Peyer's patch (tissue), 4 donors: ENCODE measurements at regions not wholly inside any gene's neighbourhood (a gene's known extent, or its start where the extent isn't known, plus 50 kb on each side); places are given as distances from the start of the nearest gene placed in this dataset.
"Not testable (repeated sequence)": the region's sequence is repeated elsewhere in the genome, so short reads cannot be mapped to it uniquely, and the experiment has no call there.

ENCODE experiments used
- DNase-seq, 3 donors: peaks; one replicate each; pipeline ENCODE4 v3.0.0-alpha.2; 2017 to 2019
- H3K27ac ChIP-seq, 4 donors: fragments of 200-600 bp; sonication (generic); one replicate each; pipeline ENCODE4 v1.5.1; 2016 to 2019
- H3K27me3 ChIP-seq, 2 donors: fragments of 200-600 bp; sonication (generic); one replicate each; pipeline ENCODE4 v1.5.1; 2019
- H3K36me3 ChIP-seq, 3 donors: fragments of 200-600 bp; sonication (generic); one replicate each; pipeline ENCODE4 v1.5.1; 2016 to 2019
- H3K4me1 ChIP-seq, 4 donors: fragments of 200-600 bp; sonication (generic); one replicate each; pipeline ENCODE4 v1.5.1; 2016 to 2019
- H3K4me3 ChIP-seq, 4 donors: fragments of 200-600 bp; sonication (generic); 1 replicate in 3 of 4; 2 replicates in 1 of 4; pipeline ENCODE4 v1.5.1; 2016 to 2019; ENCODE audit warnings: mild to moderate bottlenecking in 1 of 4
- H3K9me3 ChIP-seq, 4 donors: fragments of 200-600 bp; sonication (generic); one replicate each; pipeline ENCODE4 v1.5.1; 2016 to 2019; ENCODE audit warnings: mild to moderate bottlenecking in 1 of 4
- POLR2A ChIP-seq, 2 donors: fragments of 450-650 bp; IDR thresholded peaks; one replicate each; pipeline ENCODE4 v1.5.1; 2017; ENCODE audit warnings: antibody characterized with exemption in 2 of 2, mild to moderate bottlenecking in 2 of 2, moderate library complexity in 2 of 2
- TF ChIP-seq, protein P1 (sequence below), 6 experiments: fragments of 450-650 bp in 4 of 6; fragments of 200-600 bp in 2 of 6; sonication (generic) in 1 of 6; IDR thresholded peaks; one replicate each; pipeline ENCODE4 v1.5.1; 2017 to 2019; ENCODE audit warnings: antibody characterized with exemption in 6 of 6, mild to moderate bottlenecking in 3 of 6, moderate library complexity in 1 of 6

GRCh38 chr4:122997463-122998101, 75.2 kb upstream of the NUDT6 start:
- no peak for DNase-seq
- no peaks in the 10 kb centered on the region for H3K9me3 ChIP-seq
- no peak for TF ChIP-seq POLR2A (IDR thresholded peaks at IDR 0.05)
- TF ChIP-seq, protein P1, sequence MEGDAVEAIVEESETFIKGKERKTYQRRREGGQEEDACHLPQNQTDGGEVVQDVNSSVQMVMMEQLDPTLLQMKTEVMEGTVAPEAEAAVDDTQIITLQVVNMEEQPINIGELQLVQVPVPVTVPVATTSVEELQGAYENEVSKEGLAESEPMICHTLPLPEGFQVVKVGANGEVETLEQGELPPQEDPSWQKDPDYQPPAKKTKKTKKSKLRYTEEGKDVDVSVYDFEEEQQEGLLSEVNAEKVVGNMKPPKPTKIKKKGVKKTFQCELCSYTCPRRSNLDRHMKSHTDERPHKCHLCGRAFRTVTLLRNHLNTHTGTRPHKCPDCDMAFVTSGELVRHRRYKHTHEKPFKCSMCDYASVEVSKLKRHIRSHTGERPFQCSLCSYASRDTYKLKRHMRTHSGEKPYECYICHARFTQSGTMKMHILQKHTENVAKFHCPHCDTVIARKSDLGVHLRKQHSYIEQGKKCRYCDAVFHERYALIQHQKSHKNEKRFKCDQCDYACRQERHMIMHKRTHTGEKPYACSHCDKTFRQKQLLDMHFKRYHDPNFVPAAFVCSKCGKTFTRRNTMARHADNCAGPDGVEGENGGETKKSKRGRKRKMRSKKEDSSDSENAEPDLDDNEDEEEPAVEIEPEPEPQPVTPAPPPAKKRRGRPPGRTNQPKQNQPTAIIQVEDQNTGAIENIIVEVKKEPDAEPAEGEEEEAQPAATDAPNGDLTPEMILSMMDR (IDR thresholded peaks at IDR 0.05), result no peak
- no peaks in the 10 kb centered on the region for H3K4me1 ChIP-seq
- H3K27me3 ChIP-seq, result no peaks in the 10 kb centered on the region
- H3K27ac ChIP-seq, result no peak overlapping the region
- H3K36me3 ChIP-seq, result no peaks in the 10 kb centered on the region
- H3K4me3 ChIP-seq, result no peak overlapping the region

DNA sequence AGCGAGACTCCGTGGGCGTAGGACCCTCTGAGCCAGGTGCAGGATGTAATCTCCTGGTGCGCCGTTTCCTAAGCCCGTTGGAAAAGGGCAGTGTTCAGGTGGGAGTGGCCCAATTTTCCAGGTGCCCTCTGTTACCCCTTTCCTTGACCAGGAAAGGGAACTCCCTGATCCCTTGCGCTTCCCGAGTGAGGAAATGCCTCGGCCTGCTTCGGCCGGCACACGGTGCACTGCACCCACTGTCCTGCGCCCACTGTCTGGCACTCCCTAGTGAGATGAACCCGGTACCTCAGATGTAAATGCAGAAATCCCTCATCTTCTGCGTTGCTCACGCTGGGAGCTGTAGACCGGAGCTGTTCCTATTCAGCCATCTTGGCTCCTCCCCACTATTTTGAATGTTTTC, 81.7 kb upstream of the NUDT6 start:
- H3K36me3 ChIP-seq, H3K9me3 ChIP-seq, H3K4me1 ChIP-seq, DNase-seq, H3K27me3 ChIP-seq, H3K4me3 ChIP-seq, H3K27ac ChIP-seq: not testable (repeated sequence)

GRCh38 chr4:123005126-123005525, 82.7 kb upstream of the NUDT6 start:
- DNase-seq, H3K36me3 ChIP-seq: not testable (repeated sequence)

DNA sequence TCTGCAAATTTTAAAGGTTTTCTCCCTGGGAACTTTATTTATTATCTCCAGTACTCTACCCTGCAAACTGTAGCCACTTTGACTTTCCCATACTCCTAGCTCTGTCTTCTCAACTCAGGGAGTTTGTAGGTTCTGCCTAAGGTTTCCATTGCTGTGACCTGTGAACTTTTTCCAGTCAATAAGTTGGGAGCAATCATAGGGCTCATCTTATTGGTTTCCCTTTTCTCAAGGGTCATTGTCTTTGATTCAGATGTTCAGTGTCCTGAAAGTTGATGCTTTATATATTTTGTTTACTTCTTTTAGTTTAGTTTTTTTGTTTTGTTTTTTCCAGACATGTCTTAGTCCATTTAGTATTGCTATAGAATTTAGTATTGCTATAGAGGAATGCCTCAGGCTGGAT, 85.3 kb upstream of the NUDT6 start:
- H3K9me3 ChIP-seq, result no peaks in the 10 kb centered on the region
- no peaks in the 10 kb centered on the region for H3K36me3 ChIP-seq
- no peak overlapping the region for H3K4me3 ChIP-seq
- H3K27ac ChIP-seq, result no peak overlapping the region
- no peaks in the 10 kb centered on the region for H3K27me3 ChIP-seq
- no peak for TF ChIP-seq POLR2A (IDR thresholded peaks at IDR 0.05)
- TF ChIP-seq, protein P1 (IDR thresholded peaks at IDR 0.05), result no peak
- H3K4me1 ChIP-seq, result no peaks in the 10 kb centered on the region
- no peak for DNase-seq

More at GRCh38 chr4:123005126-123005525, 82.7 kb upstream of the NUDT6 start:
- H3K4me3 ChIP-seq, H3K9me3 ChIP-seq, H3K4me1 ChIP-seq, H3K27me3 ChIP-seq, H3K27ac ChIP-seq: not testable (repeated sequence)

DNA sequence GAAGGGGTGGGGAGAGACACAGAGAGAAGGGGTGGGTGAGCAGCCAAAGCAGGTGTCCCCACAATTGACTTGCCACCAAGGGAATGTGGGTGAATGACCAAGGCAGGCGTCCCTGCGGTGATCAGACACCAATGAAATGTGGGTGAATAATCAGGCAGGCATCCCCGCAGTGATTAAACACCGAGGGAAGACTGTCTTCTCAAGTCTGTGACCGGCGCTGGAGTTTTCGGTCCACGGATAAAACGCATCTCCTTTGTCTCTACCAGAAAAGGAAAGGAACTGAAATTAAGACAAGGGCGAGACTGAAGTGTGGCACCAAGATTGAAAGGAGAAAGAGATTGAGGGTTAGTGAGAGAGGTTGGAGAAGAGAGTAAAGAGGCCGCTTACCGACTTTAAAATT, 90.0 kb upstream of the NUDT6 start:
- not testable (repeated sequence) for H3K4me3 ChIP-seq, H3K4me1 ChIP-seq, DNase-seq

DNA sequence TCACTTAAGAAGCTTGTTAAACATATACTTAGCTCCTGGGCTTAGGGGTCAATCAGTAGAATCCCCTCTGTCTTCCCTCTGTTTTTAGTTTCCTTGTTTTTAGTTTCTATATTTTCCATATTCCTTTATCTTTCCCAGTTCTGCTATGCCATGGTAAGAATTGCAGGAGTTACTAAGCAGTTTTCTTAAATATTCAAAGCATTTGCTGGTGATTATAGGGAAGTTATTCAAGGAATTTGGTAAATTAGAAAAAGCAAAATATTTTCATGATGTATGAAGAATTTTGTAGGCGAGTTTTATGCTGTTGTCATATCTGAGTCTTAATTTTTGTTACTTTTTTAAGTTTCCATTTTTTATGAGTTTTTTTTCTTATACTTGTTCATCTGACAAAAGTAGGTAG, 91.6 kb upstream of the NUDT6 start:
- H3K27me3 ChIP-seq, result no peaks in the 10 kb centered on the region
- TF ChIP-seq POLR2A (IDR thresholded peaks at IDR 0.05), result no peak
- TF ChIP-seq, protein P1 (IDR thresholded peaks at IDR 0.05), result no peak
- H3K9me3 ChIP-seq, result no peaks in the 10 kb centered on the region
- no peak overlapping the region for H3K4me3 ChIP-seq
- H3K4me1 ChIP-seq, result no peaks in the 10 kb centered on the region
- no peaks in the 10 kb centered on the region for H3K36me3 ChIP-seq
- DNase-seq, result no peak
- H3K27ac ChIP-seq, result no peak overlapping the region

More for the DNA sequence above, 90.0 kb upstream of the NUDT6 start:
- H3K9me3 ChIP-seq, H3K36me3 ChIP-seq, H3K27ac ChIP-seq, H3K27me3 ChIP-seq: not testable (repeated sequence)

DNA sequence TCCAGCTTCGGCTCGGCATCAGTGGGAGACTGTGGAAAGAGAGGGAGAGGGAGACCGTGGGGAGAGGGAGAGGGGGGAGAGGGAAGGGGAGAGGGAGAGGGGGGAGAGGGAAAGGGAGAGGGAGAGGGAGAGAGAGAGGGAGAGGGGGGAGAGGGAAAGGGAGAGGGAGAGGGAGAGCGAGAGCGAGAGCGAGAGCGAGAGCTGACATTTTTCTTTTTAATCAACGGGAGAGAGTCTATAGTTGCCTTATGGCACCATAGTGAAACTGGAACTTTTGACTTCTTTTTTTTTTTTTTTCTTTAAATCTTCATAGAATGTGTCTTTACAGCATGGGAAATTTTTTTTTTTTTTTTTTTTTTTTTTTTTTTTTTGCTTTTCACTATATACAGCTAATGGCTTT, 94.7 kb upstream of the NUDT6 start:
- Histone ChIP-seq H3K4me3 (no peak overlapping the region), H3K9me3 (no peaks in the 10 kb centered on the region), H3K27me3 (no peaks in the 10 kb centered on the region), H3K27ac (no peak overlapping the region), H3K36me3 (peaks cover 0 to 3% (median 0%) of the 10 kb centered on the region in 3 donors), H3K4me1 (no peaks in the 10 kb centered on the region)
- no peak for TF ChIP-seq POLR2A (IDR thresholded peaks at IDR 0.05)
- no peak for DNase-seq
